ENCODE measurements at regions not wholly inside any gene's neighbourhood (a gene's known extent, or its start where the extent isn't known, plus 50 kb on each side); places are given as distances from the start of the nearest gene placed in this dataset.

DNA sequence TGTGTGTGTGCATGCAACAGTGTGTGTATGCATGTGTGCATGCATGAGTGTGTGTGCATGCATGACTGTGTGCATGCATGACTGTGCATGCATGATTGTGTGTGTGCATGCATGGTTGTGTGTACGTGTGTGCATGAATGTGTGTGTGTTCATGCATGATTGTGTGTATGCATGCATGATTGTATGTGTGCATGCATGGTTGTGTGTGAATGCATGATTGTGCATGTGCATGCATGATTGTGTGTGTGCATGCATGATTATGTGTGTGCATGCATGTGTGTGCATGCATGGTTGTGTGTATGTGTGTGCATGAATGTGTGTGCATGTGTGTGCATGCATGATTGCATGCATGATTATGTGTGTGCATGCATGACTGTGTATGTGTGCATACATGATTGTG lies 1052.0 kb downstream of the TBC1D22A start:
- no peaks in the 10 kb centered on the region for H3K36me3 ChIP-seq (ENCODE audit: control insufficient read depth, low read length)
- no peaks in the 10 kb centered on the region for H4K20me1 ChIP-seq (ENCODE audit: control insufficient read depth, insufficient read depth, low read depth, low read length)
- no peak overlapping the region for H3K4me2 ChIP-seq (ENCODE audit: low read length)
- no peaks in the 10 kb centered on the region for H3F3A ChIP-seq (ENCODE audit: control insufficient read depth, insufficient read depth)
- H3K27me3 ChIP-seq (ENCODE audit: control insufficient read depth, low read length) = no peaks in the 10 kb centered on the region
- peaks cover 8% of the 10 kb centered on the region; the same call in 1 of the 2 replicates for H3K9me3 ChIP-seq (ENCODE audit: control insufficient read depth, insufficient read depth, low read length)
- TF ChIP-seq, protein P1, sequence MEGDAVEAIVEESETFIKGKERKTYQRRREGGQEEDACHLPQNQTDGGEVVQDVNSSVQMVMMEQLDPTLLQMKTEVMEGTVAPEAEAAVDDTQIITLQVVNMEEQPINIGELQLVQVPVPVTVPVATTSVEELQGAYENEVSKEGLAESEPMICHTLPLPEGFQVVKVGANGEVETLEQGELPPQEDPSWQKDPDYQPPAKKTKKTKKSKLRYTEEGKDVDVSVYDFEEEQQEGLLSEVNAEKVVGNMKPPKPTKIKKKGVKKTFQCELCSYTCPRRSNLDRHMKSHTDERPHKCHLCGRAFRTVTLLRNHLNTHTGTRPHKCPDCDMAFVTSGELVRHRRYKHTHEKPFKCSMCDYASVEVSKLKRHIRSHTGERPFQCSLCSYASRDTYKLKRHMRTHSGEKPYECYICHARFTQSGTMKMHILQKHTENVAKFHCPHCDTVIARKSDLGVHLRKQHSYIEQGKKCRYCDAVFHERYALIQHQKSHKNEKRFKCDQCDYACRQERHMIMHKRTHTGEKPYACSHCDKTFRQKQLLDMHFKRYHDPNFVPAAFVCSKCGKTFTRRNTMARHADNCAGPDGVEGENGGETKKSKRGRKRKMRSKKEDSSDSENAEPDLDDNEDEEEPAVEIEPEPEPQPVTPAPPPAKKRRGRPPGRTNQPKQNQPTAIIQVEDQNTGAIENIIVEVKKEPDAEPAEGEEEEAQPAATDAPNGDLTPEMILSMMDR (IDR thresholded peaks at IDR 0.05; ENCODE audit: low read depth, low read length, poor library complexity, severe bottlenecking) = no peak
- no peak for TF ChIP-seq EZH2phosphoT487 (IDR thresholded peaks at IDR 0.05; ENCODE audit: borderline replicate concordance, low read length)
- H3K27ac ChIP-seq (ENCODE audit: low read depth, low read length) = no peak overlapping the region
- H3K4me1 ChIP-seq (ENCODE audit: control insufficient read depth, low read length) = no peaks in the 10 kb centered on the region
- no peak overlapping the region for H3K4me3 ChIP-seq (ENCODE audit: low read length)
- H3K79me2 ChIP-seq (ENCODE audit: control insufficient read depth, low read length) = no peaks in the 10 kb centered on the region
- no peaks in the 10 kb centered on the region for H3K9me2 ChIP-seq (replicated peaks; ENCODE audit: control insufficient read depth, low read length)

DNA sequence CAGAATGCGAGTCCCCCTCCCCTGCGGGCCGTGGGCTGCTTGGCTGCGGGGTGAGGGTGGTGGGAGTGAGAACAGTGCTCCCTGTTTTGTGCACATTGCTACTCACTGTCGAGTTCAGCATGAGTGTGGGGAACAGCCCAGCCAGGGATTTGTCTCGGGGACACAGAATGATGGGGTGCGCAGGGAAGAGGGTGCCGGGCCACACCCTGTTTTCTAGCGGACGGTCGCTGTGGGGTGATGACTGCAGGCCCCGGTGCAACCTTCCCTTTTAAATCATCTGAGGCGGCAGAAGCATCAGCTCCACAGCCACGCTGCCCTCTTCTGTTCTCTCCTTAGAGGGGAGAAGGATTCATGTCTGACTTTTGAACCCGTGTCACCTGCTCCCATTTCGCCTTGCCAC lies 1051.2 kb downstream of the TBC1D22A start:
- Histone ChIP-seq H3K36me3 (ENCODE audit: control insufficient read depth, low read length) (no peaks in the 10 kb centered on the region), H3K9me3 (ENCODE audit: control insufficient read depth, insufficient read depth, low read length) (peaks cover 8% of the 10 kb centered on the region; the same call in 1 of the 2 replicates), H3F3A (ENCODE audit: control insufficient read depth, insufficient read depth) (no peaks in the 10 kb centered on the region), H3K4me1 (ENCODE audit: control insufficient read depth, low read length) (no peaks in the 10 kb centered on the region), H3K4me2 (ENCODE audit: low read length) (no peak overlapping the region), H3K27ac (ENCODE audit: low read depth, low read length) (no peak overlapping the region), H3K27me3 (ENCODE audit: control insufficient read depth, low read length) (no peaks in the 10 kb centered on the region), H4K20me1 (ENCODE audit: control insufficient read depth, insufficient read depth, low read depth, low read length) (no peaks in the 10 kb centered on the region), H3K79me2 (ENCODE audit: control insufficient read depth, low read length) (no peaks in the 10 kb centered on the region), H3K4me3 (ENCODE audit: low read length) (no peak overlapping the region), H3K9me2 (replicated peaks; ENCODE audit: control insufficient read depth, low read length) (no peaks in the 10 kb centered on the region)
- no peak for TF ChIP-seq EZH2phosphoT487 (IDR thresholded peaks at IDR 0.05; ENCODE audit: borderline replicate concordance, low read length)
- TF ChIP-seq, protein P1 (IDR thresholded peaks at IDR 0.05; ENCODE audit: low read depth, low read length, poor library complexity, severe bottlenecking) = no peak

- TF ChIP-seq EZH2phosphoT487 (IDR thresholded peaks at IDR 0.05; ENCODE audit: borderline replicate concordance, low read length) = no peak
- TF ChIP-seq, protein P1 (IDR thresholded peaks at IDR 0.05; ENCODE audit: low read depth, low read length, poor library complexity, severe bottlenecking) = no peak
- H3K9me2 ChIP-seq (replicated peaks; ENCODE audit: control insufficient read depth, low read length) = no peaks in the 10 kb centered on the region
- H3K27me3 ChIP-seq (ENCODE audit: control insufficient read depth, low read length) = no peaks in the 10 kb centered on the region
- peaks cover 5% of the 10 kb centered on the region; the same call in 1 of the 2 replicates for H3K9me3 ChIP-seq (ENCODE audit: control insufficient read depth, insufficient read depth, low read length)
- no peaks in the 10 kb centered on the region for H3K4me1 ChIP-seq (ENCODE audit: control insufficient read depth, low read length)
- no peaks in the 10 kb centered on the region for H3K36me3 ChIP-seq (ENCODE audit: control insufficient read depth, low read length)
- H3K27ac ChIP-seq (ENCODE audit: low read depth, low read length) = no peak overlapping the region
- H4K20me1 ChIP-seq (ENCODE audit: control insufficient read depth, insufficient read depth, low read depth, low read length) = no peaks in the 10 kb centered on the region
- no peak overlapping the region for H3K4me2 ChIP-seq (ENCODE audit: low read length)
- no peaks in the 10 kb centered on the region for H3F3A ChIP-seq (ENCODE audit: control insufficient read depth, insufficient read depth)
- H3K79me2 ChIP-seq (ENCODE audit: control insufficient read depth, low read length) = no peaks in the 10 kb centered on the region
- H3K4me3 ChIP-seq (ENCODE audit: low read length) = no peak overlapping the region
Observed at GRCh38 chr22:47811971-47812370, 1049.5 kb downstream of the TBC1D22A start.
